Natural killer cell (primary cell): ENCODE measurements at regions not wholly inside any gene's neighbourhood (a gene's known extent, or its start where the extent isn't known, plus 50 kb on each side); places are given as distances from the start of the nearest gene placed in this dataset.

Experiments used
- ATAC-seq, 3 donors: fragments of 150-1000 bp in 2 of 3; fragments of 200-7000 bp in 1 of 3; cut with Tn5 transposase; 1 replicate in 1 of 3; 2 replicates in 2 of 3; pipeline ENCODE4 v1.10.0; 2021; ENCODE audit warnings: mild to moderate bottlenecking in 2 of 3, moderate library complexity in 2 of 3
- DNase-seq, 2 donors: peaks; one replicate each; pipeline versions ENCODE4 v3.0.0 to v3.0.0-alpha.2; 2013 to 2021; ENCODE audit warnings: mixed read lengths in 1 of 2
- H3K27ac ChIP-seq: one replicate; pipeline ENCODE4 v1.5.1; 2013; ENCODE audit warnings: mild to moderate bottlenecking, low read length
- H3K27me3 ChIP-seq: one replicate; pipeline ENCODE4 v1.6.1; 2013; ENCODE audit warnings: low read length; ENCODE audit not compliant: control insufficient read depth, insufficient read depth
- H3K36me3 ChIP-seq: one replicate; pipeline ENCODE4 v1.6.1; 2013; ENCODE audit warnings: low read length; ENCODE audit not compliant: control insufficient read depth, insufficient read depth
- H3K4me1 ChIP-seq: one replicate; pipeline ENCODE4 v1.6.1; 2013; ENCODE audit warnings: low read length; ENCODE audit not compliant: control insufficient read depth, insufficient read depth
- H3K4me3 ChIP-seq: one replicate; pipeline ENCODE4 v1.5.1; 2013; ENCODE audit warnings: low read length
- H3K9me3 ChIP-seq: one replicate; pipeline ENCODE4 v1.6.1; 2013; ENCODE audit warnings: low read length; ENCODE audit not compliant: control insufficient read depth, insufficient read depth
- H3K27ac Mint-ChIP-seq, 2 donors: one replicate each; pipeline ENCODE4 v1.8.0; 2022; ENCODE audit warnings: mild to moderate bottlenecking in 2 of 2, mixed read lengths in 2 of 2, moderate library complexity in 1 of 2
- H3K27me3 Mint-ChIP-seq, 2 donors: one replicate each; pipeline ENCODE4 v1.8.0; 2022; ENCODE audit warnings: low read depth in 2 of 2, mixed read lengths in 2 of 2
- H3K36me3 Mint-ChIP-seq: one replicate; pipeline ENCODE4 v1.8.0; 2022; ENCODE audit warnings: mixed read lengths
- H3K4me1 Mint-ChIP-seq, 2 donors: one replicate each; pipeline ENCODE4 v1.8.0; 2022; ENCODE audit warnings: mixed read lengths in 2 of 2
- H3K4me3 Mint-ChIP-seq: one replicate; pipeline ENCODE4 v1.8.0; 2022; ENCODE audit warnings: mild to moderate bottlenecking, moderate library complexity, mixed read lengths
- H3K9me3 Mint-ChIP-seq, 2 donors: one replicate each; pipeline ENCODE4 v1.8.0; 2022; ENCODE audit warnings: mixed read lengths in 2 of 2
- CTCF ChIP-seq: fragments of 200-600 bp; IDR thresholded peaks from one replicate; pipeline ENCODE4 v1.8.0; 2022; ENCODE audit warnings: antibody characterized with exemption
- WGBS: methylation state at CpG from one replicate; pipeline ENCODE4 v1.1.7; 2013; ENCODE audit warnings: missing lambda C conversion rate; ENCODE audit not compliant: insufficient coverage; 5-methylcytosine and 5-hydroxymethylcytosine counted together
- intact Hi-C: fragments of 100-400 bp; cut with micrococcal nuclease; formaldehyde crosslinking; loops from one replicate; pipeline ENCODE4 v1.14.2; 2022

DNA sequence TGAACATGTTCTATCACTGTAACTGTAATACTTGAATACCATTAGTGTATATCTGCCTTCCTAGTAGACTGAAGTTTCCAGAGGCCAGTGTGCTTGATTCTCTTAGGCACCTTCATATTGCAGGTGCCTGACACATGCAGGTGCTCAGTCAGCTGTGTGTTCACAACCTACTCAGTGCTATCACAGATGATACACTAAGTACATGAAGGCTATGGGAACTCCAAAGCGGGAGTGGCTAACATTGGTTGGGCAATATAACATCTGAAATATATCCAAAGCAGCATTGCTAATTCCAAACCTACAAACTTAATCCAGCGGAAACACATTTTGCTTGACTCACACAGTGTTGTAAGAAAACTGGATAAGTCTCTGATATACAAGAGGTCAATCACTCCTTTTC, 539.3 kb upstream of the ISX start:
- Histone ChIP-seq H3K27ac (no peak overlapping the region), H3K9me3 (no peaks in the 10 kb centered on the region), H3K4me1 (no peaks in the 10 kb centered on the region), H3K4me3 (no peak overlapping the region), H3K36me3 (no peaks in the 10 kb centered on the region), H3K27me3 (no peaks in the 10 kb centered on the region)
- Mint-ChIP-seq H3K4me3 (no peak overlapping the region), H3K9me3 (peaks cover 2 to 4% of the 10 kb centered on the region in 2 donors), H3K4me1 (no peaks in the 10 kb centered on the region), H3K27ac (no peak overlapping the region), H3K36me3 (no peaks in the 10 kb centered on the region), H3K27me3 (no peaks in the 10 kb centered on the region)
- ATAC-seq = no peak
- WGBS = 80% methylated on average over 2 of the region's 2 CpGs
- TF ChIP-seq CTCF = no peak
- intact Hi-C loops = no loop called here
- no peak for DNase-seq

- DNase-seq = no peak
- no peak for TF ChIP-seq CTCF
- Histone ChIP-seq H3K27ac (no peak overlapping the region), H3K4me1 (no peaks in the 10 kb centered on the region), H3K4me3 (no peak overlapping the region), H3K9me3 (no peaks in the 10 kb centered on the region), H3K36me3 (no peaks in the 10 kb centered on the region), H3K27me3 (no peaks in the 10 kb centered on the region)
- Mint-ChIP-seq H3K36me3 (no peaks in the 10 kb centered on the region), H3K27me3 (no peaks in the 10 kb centered on the region), H3K9me3 (peaks cover 3 to 4% of the 10 kb centered on the region in 2 donors), H3K27ac (no peak overlapping the region), H3K4me1 (no peaks in the 10 kb centered on the region), H3K4me3 (no peak overlapping the region)
- WGBS = 69% methylated on average over 1 of the region's 4 CpGs
- no peak for ATAC-seq
- intact Hi-C loops = no loop called here
These were observed 531.9 kb upstream of the ISX start for GRCh38 chr22:34534101-34534500.

DNA sequence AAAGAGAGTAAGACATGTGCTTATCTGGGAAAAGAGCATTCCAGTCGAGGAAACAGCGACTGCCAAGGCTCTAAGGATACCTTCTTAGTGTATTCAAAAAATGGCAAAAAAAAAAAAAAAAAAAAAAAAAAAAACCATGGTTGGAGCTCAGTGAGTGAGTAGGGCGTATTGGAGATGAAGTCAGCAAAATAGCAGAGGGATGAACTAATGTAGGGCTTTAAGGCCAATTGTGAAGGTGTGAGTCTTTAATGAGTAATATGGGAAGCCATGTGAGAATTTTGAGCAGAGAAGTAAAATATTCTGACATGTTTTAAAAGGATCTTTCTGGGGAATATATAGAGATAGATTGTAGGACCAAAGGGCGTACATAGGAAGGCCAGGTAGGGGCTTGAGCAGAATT, 498.6 kb upstream of the ISX start:
- intact Hi-C loops = no loop called here
- Mint-ChIP-seq H3K4me1 (no peaks in the 10 kb centered on the region), H3K27ac (no peak overlapping the region), H3K36me3 (no peaks in the 10 kb centered on the region), H3K9me3 (peaks cover 7 to 9% of the 10 kb centered on the region in 2 donors), H3K27me3 (no peaks in the 10 kb centered on the region), H3K4me3 (no peak overlapping the region)
- 93% methylated on average over 4 of the region's 4 CpGs for WGBS
- no peak for TF ChIP-seq CTCF
- Histone ChIP-seq H3K27me3 (no peaks in the 10 kb centered on the region), H3K36me3 (no peaks in the 10 kb centered on the region), H3K27ac (no peak overlapping the region), H3K4me3 (no peak overlapping the region), H3K9me3 (no peaks in the 10 kb centered on the region), H3K4me1 (no peaks in the 10 kb centered on the region)
- DNase-seq (no peak), ATAC-seq (no peak)

GRCh38 chr22:34570408-34570807, 495.6 kb upstream of the ISX start:
- intact Hi-C loops = no loop called here
- H3K4me1 Mint-ChIP-seq = no peaks in the 10 kb centered on the region

More at GRCh38 chr22:34570408-34570807, 495.6 kb upstream of the ISX start:
- 82% methylated on average over 3 of the region's 3 CpGs for WGBS
- Histone ChIP-seq H3K36me3 (no peaks in the 10 kb centered on the region), H3K27me3 (no peaks in the 10 kb centered on the region), H3K4me1 (no peaks in the 10 kb centered on the region), H3K4me3 (no peak overlapping the region), H3K27ac (no peak overlapping the region), H3K9me3 (peaks cover 3% of the 10 kb centered on the region)
- H3K36me3 Mint-ChIP-seq = no peaks in the 10 kb centered on the region
- ATAC-seq (no peak), DNase-seq (no peak)
- H3K27me3 Mint-ChIP-seq = no peaks in the 10 kb centered on the region
- no peak for TF ChIP-seq CTCF
- no peak overlapping the region for H3K27ac Mint-ChIP-seq
- no peak overlapping the region for H3K4me3 Mint-ChIP-seq
- peaks cover 7 to 12% of the 10 kb centered on the region in 2 donors for H3K9me3 Mint-ChIP-seq
